Endodermal cell (in vitro differentiated cells): ENCODE measurements at regions not wholly inside any gene's neighbourhood (a gene's known extent, or its start where the extent isn't known, plus 50 kb on each side); places are given as distances from the start of the nearest gene placed in this dataset.

ENCODE experiments used
- DNase-seq: peaks from one replicate; pipeline ENCODE4 v3.0.0-alpha.2; 2017
- H3K27ac ChIP-seq: 2 replicates; pipeline ENCODE4 v1.5.1; 2013; ENCODE audit warnings: mild to moderate bottlenecking, low read depth, low read length, moderate library complexity
- H3K27me3 ChIP-seq: 2 replicates; pipeline ENCODE4 v1.6.1; 2013; ENCODE audit warnings: mild to moderate bottlenecking, low read length, moderate library complexity; ENCODE audit not compliant: insufficient read depth, control insufficient read depth, poor library complexity, severe bottlenecking
- H3K36me3 ChIP-seq: 2 replicates; pipeline ENCODE4 v1.7.0; 2013; ENCODE audit warnings: mild to moderate bottlenecking, low read length, moderate library complexity; ENCODE audit not compliant: control insufficient read depth, insufficient read depth
- H3K4me1 ChIP-seq: one replicate; pipeline ENCODE4 v1.7.0; 2013; ENCODE audit warnings: low read length; ENCODE audit not compliant: control insufficient read depth, insufficient read depth
- H3K4me3 ChIP-seq: 2 replicates; pipeline ENCODE4 v1.5.1; 2013; ENCODE audit warnings: mild to moderate bottlenecking, low read length, moderate library complexity
- H3K9ac ChIP-seq: 2 replicates; pipeline ENCODE4 v1.6.1; 2013; ENCODE audit warnings: mild to moderate bottlenecking, low read length, moderate library complexity; ENCODE audit not compliant: poor library complexity, severe bottlenecking; ENCODE audit errors: extremely low read depth
- H3K9me3 ChIP-seq: 2 replicates; pipeline ENCODE4 v1.6.1; 2013; ENCODE audit warnings: mild to moderate bottlenecking, low read length, moderate library complexity; ENCODE audit not compliant: control insufficient read depth
- H3K27ac Mint-ChIP-seq: 2 replicates; pipeline ENCODE4 v1.8.0; 2020; ENCODE audit warnings: mixed read lengths
- H3K27me3 Mint-ChIP-seq: 2 replicates; pipeline ENCODE4 v1.8.0; 2021; ENCODE audit warnings: mild to moderate bottlenecking, mixed read lengths; ENCODE audit not compliant: insufficient read depth
- H3K36me3 Mint-ChIP-seq: 2 replicates; pipeline ENCODE4 v1.8.0; 2020; ENCODE audit warnings: low read depth, mixed read lengths
- H3K4me1 Mint-ChIP-seq: 2 replicates; pipeline ENCODE4 v1.8.0; 2020; ENCODE audit warnings: mixed read lengths
- H3K4me3 Mint-ChIP-seq: 2 replicates; pipeline ENCODE4 v1.8.0; 2020; ENCODE audit warnings: mild to moderate bottlenecking, moderate library complexity, mixed read lengths
- H3K9me3 Mint-ChIP-seq: 2 replicates; pipeline ENCODE4 v1.8.0; 2020; ENCODE audit warnings: mild to moderate bottlenecking, mixed read lengths
- CTCF ChIP-seq: fragments of 200-600 bp; sonication (generic); conservative IDR thresholded peaks from 2 replicates; pipeline ENCODE4 v1.5.0; 2021; ENCODE audit warnings: antibody characterized with exemption, mild to moderate bottlenecking
- WGBS, 2 experiments: methylation state at CpG; one replicate each; pipeline versions ENCODE4 v1.1.5 to v1.1.7; 2013; ENCODE audit warnings: missing lambda C conversion rate in 2 of 2, mixed read lengths in 1 of 2; ENCODE audit not compliant: insufficient coverage in 1 of 2, insufficient read length in 1 of 2; 5-methylcytosine and 5-hydroxymethylcytosine counted together

- no peaks in the 10 kb centered on the region for H3K4me1 Mint-ChIP-seq
- Histone ChIP-seq H3K4me1 (no peaks in the 10 kb centered on the region), H3K27ac (no peak overlapping the region), H3K9ac (no peak overlapping the region), H3K4me3 (no peak overlapping the region), H3K27me3 (no peaks in the 10 kb centered on the region), H3K9me3 (peaks cover 17% of the 10 kb centered on the region), H3K36me3 (peaks cover 5% of the 10 kb centered on the region)
- peaks cover 14% of the 10 kb centered on the region for H3K9me3 Mint-ChIP-seq
- H3K27me3 Mint-ChIP-seq, result no peaks in the 10 kb centered on the region
- 95 to 100% methylated on average over 1 of the region's 1 CpG for WGBS, 2 experiments
- H3K4me3 Mint-ChIP-seq, result no peak overlapping the region
- no peak for TF ChIP-seq CTCF
- peaks cover 24% of the 10 kb centered on the region for H3K36me3 Mint-ChIP-seq
- DNase-seq, result no peak
- no peak overlapping the region for H3K27ac Mint-ChIP-seq
Measured at GRCh38 chr2:22656426-22656825, 728.6 kb upstream of the KLHL29 start.

- no peak for DNase-seq
- no peaks in the 10 kb centered on the region for H3K27me3 ChIP-seq
- no peak overlapping the region for H3K27ac ChIP-seq
- Mint-ChIP-seq H3K9me3 (no peaks in the 10 kb centered on the region), H3K27ac (no peak overlapping the region), H3K4me3 (no peak overlapping the region), H3K36me3 (peaks cover 2% of the 10 kb centered on the region), H3K4me1 (peaks cover 6% of the 10 kb centered on the region), H3K27me3 (no peaks in the 10 kb centered on the region)
- H3K9me3 ChIP-seq, result no peaks in the 10 kb centered on the region
- 91 to 96% methylated on average over 5 to 6 of the region's 6 CpGs for WGBS, 2 experiments
- H3K36me3 ChIP-seq, result peaks cover 4% of the 10 kb centered on the region
- TF ChIP-seq CTCF, result no peak
- no peak overlapping the region for H3K4me3 ChIP-seq
- no peak overlapping the region for H3K9ac ChIP-seq
- no peaks in the 10 kb centered on the region for H3K4me1 ChIP-seq
Measured at GRCh38 chr2:22673529-22673928, 711.5 kb upstream of the KLHL29 start.

DNA sequence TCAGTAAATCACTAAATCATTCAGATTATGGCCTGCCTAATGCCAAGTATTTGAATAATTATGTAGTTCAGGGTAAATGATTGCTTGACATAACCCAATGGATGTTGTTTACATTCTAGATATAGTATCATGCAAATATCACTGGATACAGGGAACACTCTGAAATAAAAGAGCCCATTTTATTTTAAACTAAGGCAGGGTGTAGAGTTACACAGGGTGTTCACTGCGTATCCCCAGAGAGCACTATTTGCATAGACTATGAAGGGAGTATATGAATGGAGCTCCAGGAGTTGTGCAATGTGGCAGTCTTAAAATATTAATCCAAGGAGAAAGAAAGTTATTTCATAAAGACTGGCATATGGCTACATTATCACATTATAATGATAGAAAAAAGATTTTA is 701.1 kb upstream of the KLHL29 start:
- Mint-ChIP-seq H3K27me3 (no peaks in the 10 kb centered on the region), H3K36me3 (peaks cover 19% of the 10 kb centered on the region), H3K4me1 (no peaks in the 10 kb centered on the region), H3K9me3 (no peaks in the 10 kb centered on the region), H3K4me3 (no peak overlapping the region), H3K27ac (no peak overlapping the region)
- no peaks in the 10 kb centered on the region for H3K27me3 ChIP-seq
- no peak for TF ChIP-seq CTCF
- no peak overlapping the region for H3K27ac ChIP-seq
- peaks cover 31% of the 10 kb centered on the region for H3K36me3 ChIP-seq
- H3K4me1 ChIP-seq, result no peaks in the 10 kb centered on the region
- WGBS, 2 experiments, result 91% methylated on average over 1 of the region's 1 CpG; no CpG with 5 or more reads in 1 of the 2 experiments
- DNase-seq, result no peak
- H3K4me3 ChIP-seq, result no peak overlapping the region
- peaks cover 4% of the 10 kb centered on the region for H3K9me3 ChIP-seq
- H3K9ac ChIP-seq, result no peak overlapping the region
